NOMO-1 (cell line): ENCODE measurements at regions not wholly inside any gene's neighbourhood (a gene's known extent, or its start where the extent isn't known, plus 50 kb on each side); places are given as distances from the start of the nearest gene placed in this dataset.

Source experiments
- DNase-seq, 2 experiments: peaks; one replicate each; lab custom pipeline; 2025; ENCODE audit not compliant: unreplicated experiment in 2 of 2; lab: John Stamatoyannopoulos, UW

DNA sequence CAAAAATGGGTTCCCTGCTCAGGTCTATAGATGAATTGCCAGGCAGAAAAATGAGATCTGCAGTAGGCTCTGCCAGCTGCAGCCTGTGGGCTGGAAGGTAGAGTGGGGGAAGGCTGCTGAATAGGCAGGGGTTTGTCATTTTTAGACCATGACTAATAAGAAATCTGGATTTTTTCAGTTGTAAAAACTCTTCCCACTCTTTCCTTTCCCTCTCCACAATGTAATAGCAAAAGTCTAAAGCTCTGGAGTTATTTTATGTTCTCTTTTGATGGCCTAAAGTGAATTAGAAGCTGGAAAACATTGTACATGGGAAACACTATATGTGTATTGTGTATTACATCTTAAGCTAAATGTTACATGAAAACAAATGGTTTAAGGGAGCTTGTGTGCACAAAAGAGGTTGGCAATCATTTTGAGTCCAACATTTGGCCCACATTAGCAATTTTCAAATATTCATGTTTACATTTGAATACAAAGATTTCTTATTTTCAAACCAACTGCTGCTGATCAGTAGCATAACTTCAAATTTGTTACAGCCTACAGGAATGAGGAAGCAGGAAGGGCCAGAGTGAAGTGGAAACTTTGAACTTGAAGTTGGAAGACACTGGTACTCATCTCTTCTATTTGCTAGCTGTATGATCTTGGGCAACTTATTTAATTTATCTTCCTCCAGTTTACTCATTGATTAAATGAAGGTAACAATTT lies 407.1 kb downstream of the SLC4A3 start:
- no peak for DNase-seq

DNA sequence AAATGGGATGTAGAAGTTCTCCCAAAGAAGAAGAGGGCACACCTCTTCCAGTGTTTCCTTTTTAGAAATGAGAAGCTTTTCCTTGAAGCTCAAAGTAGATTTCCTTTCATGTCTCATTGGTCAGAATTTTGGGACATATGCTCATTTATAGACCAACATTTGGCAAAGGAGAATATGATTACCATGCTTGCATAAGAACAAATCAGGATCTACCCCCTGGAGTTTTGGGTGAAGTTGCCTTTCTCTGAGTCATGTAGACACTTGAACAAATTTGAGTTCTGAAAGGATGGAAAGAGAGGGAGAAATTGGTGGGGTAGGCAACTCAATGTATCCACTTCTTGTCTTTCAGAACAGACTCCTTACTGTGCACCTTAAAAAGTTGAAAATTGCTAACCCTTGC lies 409.0 kb downstream of the SLC4A3 start:
- no peak for DNase-seq

DNA sequence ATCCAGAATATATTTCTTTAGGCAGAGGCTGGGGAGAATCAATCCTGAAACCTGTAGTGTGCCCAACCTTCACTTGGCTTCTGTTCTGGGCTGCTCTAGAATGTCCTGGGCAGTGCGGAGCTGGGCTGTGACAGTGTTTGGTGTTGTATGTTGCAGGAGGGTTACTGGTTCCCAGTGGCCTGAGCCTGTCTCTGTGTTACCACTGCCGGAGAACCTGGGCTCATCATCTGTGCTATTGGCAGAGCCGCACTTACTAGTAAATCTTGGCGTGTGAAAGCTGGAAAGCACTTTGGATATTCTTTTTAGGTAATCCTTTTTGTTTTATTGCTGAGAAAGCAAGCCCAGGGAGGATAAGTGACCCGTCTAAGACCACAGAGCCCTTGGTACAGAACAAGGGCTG lies 412.9 kb downstream of the SLC4A3 start:
- no peak for DNase-seq

DNA sequence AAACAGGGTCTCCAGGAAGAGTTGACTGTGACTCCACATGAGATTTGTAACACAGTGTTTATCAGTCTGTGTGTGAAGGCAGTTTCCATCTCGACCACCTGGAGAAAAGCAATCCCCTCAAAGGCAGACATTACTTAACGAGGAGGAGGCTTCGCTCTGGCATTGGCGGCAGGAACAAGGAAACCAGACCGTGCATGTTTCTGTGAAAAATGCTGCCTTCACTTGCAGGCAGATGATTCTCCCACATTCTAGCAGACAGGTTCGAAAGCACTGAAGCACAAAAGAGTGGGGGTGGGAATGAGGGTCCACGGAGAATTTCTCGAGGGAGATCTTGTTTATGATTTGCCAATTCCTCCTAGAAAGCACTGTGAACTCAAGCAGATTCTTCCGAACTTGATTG lies 414.0 kb downstream of the SLC4A3 start:
- no peak for DNase-seq

DNA sequence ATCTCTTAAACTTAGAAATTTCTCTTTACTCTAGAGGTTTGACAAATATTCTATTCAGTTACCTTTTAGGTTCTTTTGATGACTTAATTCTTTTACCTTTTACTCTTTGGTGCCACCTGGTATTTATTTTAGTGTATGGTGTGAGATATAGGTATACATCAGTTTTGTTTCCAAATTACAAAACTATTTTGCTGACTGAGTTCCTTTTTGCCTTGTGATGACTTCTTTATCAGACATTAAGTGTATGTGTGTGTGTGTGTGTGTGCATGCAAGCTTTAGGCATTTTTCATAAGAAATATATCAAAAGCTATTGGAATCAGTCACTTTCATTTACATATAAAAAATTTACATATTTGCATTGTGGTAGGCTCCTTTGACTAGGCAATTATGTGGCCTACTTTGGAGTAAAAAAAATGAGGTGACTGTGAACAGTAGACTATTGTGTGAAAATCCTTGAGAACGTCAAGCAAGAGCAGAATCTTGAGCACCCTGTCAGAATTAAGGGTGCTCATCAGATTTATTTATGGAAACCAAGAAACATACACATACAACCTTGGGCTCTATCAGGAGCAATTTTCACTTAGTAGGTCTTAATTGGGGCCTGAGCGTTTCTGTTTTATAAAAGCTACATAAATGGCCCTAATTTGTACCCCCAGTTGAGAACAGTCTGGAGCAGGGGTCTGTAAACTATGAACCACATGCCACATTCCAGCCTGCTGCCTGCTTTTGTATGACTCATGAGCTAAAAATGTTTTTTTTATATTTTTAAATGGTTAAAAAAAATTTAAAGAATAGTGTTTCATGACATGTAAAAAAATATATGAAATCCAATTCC lies 415.9 kb downstream of the SLC4A3 start:
- no peak for DNase-seq

DNA sequence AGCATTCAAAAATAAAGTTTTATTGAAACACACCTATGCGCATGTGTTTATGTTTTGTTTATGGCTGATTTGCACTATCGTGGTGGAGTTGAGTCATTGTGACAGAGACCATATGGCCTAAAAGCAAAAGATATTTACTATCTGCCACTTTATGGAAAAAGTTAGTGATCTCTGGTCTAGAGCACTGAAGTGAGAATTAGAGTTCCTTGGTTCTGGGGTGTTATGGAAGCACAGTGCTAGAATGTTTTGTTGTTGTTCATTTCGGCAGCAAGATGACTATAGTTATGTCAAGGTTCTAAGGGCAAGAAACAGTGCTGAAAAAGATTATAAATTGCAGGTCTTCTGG lies 416.5 kb downstream of the SLC4A3 start:
- no peak for DNase-seq

DNA sequence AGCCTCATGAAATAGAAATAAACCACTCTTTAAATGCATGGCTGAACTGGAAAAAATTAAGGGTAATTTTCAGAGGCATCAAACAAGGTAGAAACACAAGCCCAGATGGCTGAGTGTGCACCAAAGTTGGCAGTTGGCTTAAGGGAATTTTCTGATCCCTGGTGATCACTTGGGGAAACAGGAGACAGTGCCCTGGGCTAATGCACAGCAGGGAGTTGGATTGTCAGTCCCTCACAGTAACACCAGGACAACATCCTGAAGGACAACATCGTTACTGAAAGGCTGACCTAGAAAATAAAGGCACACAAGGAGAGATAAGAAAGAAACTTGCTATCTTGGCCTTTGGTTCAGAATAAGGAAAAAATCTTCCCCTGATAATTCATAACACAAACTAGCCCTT lies 417.0 kb downstream of the SLC4A3 start:
- DNase-seq, result no peak

DNA sequence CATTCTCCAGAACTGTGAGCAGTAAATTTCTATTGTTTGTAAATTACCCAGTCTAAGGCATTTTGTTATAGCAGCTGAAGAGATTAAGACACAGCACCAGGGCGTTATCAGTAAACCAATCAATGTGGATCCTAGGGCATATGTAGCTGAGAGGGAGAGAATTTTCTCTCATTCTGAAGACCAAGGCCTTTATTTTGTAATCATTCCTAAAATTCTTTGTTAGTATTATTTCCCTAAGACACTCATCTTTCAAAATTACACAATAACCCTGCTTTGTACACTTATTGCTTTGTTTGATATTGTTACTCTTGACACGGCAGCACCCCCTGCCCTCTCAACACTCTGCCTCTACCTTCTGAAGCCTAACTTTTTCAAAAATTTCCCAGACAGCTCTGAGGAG lies 419.1 kb downstream of the SLC4A3 start:
- no peak for DNase-seq

DNA sequence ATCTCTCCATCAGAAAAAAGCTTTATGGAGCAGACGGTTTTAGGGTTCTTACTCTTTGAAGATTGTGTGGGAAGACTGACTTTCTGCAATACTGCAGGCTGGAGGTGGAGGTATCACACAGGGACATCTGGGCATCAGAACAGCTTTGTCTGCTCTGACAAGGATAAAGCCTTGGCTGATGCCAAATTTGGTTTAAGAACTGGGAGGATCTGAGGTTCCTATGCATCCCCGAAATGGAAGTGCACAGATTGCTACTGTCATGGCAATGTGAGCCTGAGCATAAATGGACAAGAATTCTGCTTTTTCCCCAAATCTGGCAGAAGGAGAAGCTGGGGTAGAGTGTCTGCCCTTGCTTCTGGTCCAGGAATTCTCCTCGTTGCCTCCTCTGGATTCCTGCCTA lies 424.3 kb downstream of the SLC4A3 start:
- DNase-seq, result no peak

DNA sequence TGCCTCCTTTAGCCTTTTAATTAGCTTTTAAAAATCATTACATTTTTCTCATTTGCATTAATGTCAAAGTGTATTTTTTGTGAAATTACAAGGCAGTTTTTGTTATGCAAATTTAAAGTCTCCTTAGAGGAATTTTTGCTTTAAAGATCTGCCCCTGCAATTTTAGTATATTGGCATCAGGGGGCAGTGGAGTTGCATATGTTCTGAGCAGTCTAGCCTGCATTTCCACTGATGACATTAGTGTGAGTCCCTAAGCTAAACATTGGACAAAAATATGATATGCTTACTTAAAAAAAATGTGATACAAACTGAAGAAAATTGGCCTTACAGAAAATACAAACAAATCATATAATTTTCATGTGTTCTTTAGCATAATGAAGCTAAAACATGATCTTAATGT lies 426.5 kb downstream of the SLC4A3 start:
- DNase-seq, result no peak

DNA sequence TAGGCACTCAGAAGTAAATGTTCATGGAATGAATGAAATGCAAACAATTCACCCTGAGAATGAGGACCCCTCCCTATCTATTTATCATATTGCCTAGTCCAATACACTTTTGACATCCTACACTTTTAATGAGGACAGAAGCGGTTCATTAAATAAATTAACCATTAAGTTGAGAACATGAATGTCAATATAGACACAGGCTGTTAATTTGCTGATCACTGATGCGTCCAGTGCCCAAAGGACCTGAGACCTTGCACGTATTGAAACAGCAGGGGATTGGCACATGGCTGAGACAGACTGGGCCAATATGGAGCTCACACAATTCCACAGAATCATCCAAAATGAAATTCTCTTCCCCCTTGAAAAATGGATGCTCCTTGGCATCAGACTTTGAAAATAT lies 430.0 kb downstream of the SLC4A3 start:
- DNase-seq, result no peak

DNA sequence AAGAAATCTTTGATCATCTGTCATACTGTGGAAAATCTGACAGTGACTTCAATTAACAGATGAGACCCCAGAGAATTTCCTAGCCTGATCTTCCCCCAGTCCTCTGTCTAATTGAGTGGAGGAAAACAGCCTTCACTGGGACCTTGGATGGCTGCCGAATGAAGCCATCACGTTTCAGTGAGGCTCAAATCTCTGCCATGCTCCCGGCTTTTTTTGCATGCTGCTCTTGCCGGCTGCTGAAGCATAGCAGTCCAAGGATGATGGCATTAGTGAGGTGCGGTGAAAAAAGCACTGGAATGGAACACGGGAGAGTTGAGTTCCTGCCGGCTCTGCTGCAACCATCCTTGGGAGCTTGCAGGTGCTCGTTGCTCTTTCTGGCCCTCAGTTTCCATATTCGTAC lies 430.5 kb downstream of the SLC4A3 start:
- no peak for DNase-seq

DNA sequence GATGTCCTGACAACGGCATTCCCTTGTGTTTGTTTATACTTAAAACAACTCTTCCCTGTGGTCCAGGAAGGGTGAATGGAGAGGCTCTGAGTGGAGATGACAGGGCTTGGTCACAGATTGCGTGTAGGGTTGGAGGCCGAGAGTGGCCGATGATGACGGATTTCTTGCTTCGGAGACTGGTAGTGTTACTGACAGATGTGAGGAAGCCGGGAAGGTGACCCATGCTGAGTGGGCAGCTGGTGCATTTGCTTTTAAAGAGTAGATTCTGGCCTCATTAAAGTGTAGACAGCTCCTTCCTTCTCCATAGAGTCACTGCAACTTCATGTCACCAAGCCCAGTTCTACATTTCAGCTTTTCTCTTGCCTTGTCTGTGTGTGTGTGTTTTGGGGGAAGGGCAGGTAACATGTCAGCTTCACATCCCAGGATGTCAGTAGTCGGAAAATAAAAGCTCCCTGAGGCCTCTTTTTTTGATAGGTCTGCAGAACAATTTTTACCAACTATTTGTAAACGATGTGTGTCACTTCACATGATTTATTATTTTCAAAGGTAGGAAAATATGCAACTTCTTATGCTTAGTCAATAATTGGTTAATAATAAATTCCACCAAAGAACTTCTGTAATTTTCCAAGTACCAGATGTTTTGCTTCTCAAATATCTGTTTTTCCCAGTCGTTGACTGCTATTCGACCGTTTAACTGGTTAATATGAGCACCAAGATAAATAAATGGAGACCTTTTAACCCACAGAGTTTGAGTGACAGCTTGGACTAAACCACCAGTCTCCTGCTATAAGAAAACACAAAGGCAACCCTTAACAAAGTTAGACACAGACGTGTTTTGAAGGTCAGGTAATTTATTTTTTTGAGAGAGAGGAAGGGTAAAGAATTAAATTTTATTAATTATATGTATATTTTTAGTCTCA lies 436.9 kb downstream of the SLC4A3 start:
- no peak for DNase-seq

DNA sequence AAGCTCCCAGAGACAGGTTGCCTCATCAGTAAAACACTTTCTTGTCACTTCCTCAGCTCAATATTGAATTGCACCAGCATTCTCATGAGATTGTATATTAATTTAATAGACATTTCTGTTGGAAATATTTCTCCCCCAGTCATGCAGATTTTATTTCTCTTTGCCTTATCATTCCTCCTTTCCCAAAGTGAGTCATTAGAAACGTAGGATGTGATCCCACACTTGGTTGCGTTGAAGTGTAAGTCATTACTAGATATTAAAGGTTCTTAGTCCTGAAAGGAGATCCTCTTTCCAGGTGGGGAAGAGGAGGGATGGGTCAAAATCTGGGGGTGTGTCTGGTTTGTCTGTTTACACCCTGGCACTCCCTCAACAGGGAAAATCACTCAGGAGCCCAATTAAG lies 438.2 kb downstream of the SLC4A3 start:
- no peak for DNase-seq

DNA sequence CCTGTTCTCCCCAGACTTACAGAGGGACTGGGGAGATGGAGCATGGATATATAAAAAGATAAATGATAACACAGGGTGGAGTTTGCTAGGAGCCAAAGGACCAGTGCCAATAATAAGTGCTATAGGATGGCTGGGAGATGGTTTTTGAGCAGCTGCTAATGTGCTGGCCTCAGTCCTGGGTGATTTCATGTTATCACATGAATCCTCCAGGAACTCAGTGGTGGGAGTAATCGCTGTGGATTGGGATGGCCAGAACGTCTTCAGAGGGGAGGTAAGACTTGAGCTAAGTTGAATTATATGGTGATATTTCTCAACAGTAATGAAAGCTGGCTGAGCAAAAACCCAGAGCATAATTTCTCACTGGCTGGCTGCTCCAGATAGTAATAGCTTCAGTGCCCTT lies 441.4 kb downstream of the SLC4A3 start:
- no peak for DNase-seq

DNA sequence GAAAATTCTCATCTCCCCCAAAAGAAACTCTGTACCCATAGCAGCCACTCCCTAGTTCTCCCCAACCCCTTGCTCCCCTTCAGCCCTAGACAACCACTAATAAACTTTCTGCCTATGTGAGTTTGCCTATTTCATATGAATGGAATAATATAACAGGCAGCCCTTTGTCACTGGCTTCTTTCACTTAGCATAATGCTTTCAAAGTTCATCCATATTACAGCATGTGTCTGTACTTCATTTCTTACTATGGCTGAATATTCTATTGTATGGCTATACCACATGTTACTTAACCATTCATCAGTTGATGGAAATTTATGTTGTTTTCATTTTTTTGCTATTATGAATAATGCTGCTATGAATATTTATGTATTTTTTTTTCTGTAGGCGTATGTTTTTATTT lies 442.9 kb downstream of the SLC4A3 start:
- DNase-seq, result no peak

DNA sequence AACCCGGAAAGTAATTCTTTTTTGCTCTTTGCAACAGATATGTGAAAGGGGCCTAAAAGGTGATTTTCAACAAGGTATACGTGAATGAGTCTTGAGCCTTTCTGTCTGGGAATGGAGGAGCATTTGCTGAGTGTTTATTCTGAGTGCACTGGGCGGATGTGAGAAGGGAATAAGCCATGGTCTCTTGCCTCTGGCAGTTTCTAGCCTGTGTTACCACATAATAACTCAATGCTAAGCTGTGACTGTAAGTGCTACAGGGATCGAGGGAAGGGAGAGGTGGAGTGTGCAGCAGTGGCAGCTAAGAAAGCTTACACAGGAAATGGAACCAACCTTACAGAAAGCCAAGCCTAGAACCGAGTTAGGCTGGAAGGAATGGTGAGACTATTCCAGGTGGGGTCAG lies 444.3 kb downstream of the SLC4A3 start:
- no peak for DNase-seq

DNA sequence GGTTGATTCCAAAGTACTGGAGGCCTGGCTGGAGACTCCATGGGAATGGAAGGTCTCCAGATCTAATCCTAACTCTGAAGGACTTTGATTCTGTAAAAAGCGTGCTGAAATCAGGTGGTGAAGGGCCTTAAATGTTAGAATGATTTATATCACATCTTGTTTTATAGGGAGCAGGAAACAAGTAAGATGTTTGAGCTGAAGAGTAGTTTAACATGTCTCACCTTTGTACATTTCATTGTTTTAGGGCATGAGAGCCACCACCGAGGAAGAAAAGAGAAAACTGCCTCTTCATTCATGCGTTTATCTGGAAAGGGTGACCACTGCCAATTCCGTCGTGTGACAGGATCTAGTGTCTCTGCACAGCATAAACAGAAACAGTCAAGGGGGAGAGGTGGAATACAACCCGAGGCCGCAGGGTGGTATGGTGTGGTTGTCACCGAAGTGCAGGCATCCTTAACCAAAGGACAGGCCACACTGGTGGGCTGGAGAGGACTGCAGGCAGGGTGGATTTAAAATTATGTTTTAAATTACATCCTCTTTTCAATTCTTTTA lies 445.3 kb downstream of the SLC4A3 start:
- DNase-seq, result no peak

DNA sequence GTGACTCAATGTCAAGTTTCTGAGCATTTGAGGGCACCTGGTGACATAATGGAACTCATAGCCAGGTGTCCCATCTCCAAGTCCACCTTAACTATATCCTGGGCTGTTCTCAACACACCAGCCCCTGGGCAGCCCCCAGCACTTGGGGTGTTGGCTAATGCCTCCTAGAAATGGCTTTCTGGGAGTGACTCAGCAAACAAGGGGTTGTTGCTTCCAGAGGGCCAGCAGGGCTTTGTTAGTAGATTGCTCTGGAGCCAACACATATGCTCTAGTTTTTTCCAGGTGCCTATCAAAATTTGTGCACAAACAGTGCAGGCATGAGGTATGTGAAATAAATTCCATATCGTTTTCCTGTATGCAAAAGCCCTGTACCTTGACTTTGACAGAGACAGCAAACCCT lies 448.4 kb downstream of the SLC4A3 start:
- DNase-seq, result no peak

DNA sequence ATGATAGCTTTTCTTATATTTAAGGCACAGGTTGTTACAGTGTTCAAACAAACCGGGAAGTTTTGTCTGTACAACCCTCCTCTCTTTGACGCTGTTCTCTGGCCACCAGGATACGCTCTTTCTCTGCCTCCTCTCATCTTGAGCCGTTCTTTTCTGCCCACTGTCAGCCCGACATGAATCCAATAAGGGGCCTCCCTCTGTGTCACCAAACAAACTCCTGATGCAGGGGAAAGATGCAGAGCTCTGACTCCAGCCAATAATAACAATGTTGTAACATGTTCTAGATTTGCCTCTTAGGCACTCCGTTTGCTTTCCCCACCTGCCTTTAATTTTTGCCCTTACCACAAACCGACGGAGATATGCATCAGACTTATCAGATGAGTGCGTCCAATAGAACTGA lies 449.3 kb downstream of the SLC4A3 start:
- no peak for DNase-seq

DNA sequence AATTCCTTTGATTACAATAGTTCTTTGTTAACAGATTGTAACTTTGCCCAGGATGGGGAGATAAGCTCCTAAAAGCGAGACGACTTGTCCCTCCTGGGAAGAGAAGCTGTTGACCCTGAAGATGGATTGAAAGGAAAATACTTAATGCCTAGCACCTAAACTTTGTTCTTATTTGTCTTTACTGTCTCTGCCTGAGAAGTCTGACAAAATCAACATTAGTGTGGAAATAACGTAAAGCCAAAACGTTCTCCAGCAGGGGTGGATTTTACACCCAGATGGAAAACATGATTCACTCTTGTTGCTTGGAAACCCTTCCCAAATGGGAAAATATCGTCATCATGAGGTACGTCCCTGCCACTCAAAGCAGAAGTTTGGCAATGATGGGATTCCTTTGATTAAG lies 450.1 kb downstream of the SLC4A3 start:
- no peak for DNase-seq
